Muscle layer of duodenum (tissue), 2 donors: ENCODE measurements at regions not wholly inside any gene's neighbourhood (a gene's known extent, or its start where the extent isn't known, plus 50 kb on each side); places are given as distances from the start of the nearest gene placed in this dataset.

Experiments used
- H3K27ac ChIP-seq: one replicate; pipeline ENCODE4 v1.7.0; 2013; ENCODE audit warnings: mild to moderate bottlenecking, low read length
- H3K27me3 ChIP-seq: one replicate; pipeline ENCODE4 v1.7.0; 2013; ENCODE audit warnings: low read depth, mild to moderate bottlenecking, control low read depth, low read length
- H3K36me3 ChIP-seq, 2 donors: one replicate each; pipeline ENCODE4 v1.7.0; 2013; ENCODE audit warnings: low read length in 2 of 2, control low read depth in 1 of 2, mild to moderate bottlenecking in 1 of 2; ENCODE audit not compliant: insufficient read depth in 2 of 2, control insufficient read depth in 1 of 2
- H3K4me1 ChIP-seq, 2 donors: one replicate each; pipeline ENCODE4 v1.7.0; 2013; ENCODE audit warnings: low read length in 2 of 2, mild to moderate bottlenecking in 2 of 2, control low read depth in 1 of 2, moderate library complexity in 1 of 2; ENCODE audit not compliant: insufficient read depth in 2 of 2, control insufficient read depth in 1 of 2
- H3K4me3 ChIP-seq, 2 donors: one replicate each; pipeline ENCODE4 v1.7.0; 2013; ENCODE audit warnings: low read length in 2 of 2, low read depth in 1 of 2, mild to moderate bottlenecking in 1 of 2
- H3K9me3 ChIP-seq, 2 donors: one replicate each; pipeline ENCODE4 v1.7.0; 2013; ENCODE audit warnings: low read length in 2 of 2, control low read depth in 1 of 2, mild to moderate bottlenecking in 1 of 2; ENCODE audit not compliant: control insufficient read depth in 1 of 2
- donor health status: healthy.

GRCh38 chr7:157483971-157484410 is 147.2 kb downstream of the DNAJB6 start:
- Histone ChIP-seq H3K4me1 (no peaks in the 10 kb centered on the region), H3K27me3 (no peaks in the 10 kb centered on the region), H3K4me3 (no peak overlapping the region), H3K27ac (no peak overlapping the region), H3K36me3 (no peaks in the 10 kb centered on the region), H3K9me3 (no peaks in the 10 kb centered on the region)

GRCh38 chr7:157484411-157485081 is 147.7 kb downstream of the DNAJB6 start:
- H3K4me1 ChIP-seq = no peaks in the 10 kb centered on the region
- no peak overlapping the region for H3K27ac ChIP-seq
- no peaks in the 10 kb centered on the region for H3K9me3 ChIP-seq
- no peaks in the 10 kb centered on the region for H3K36me3 ChIP-seq
- H3K27me3 ChIP-seq = no peaks in the 10 kb centered on the region
- no peak overlapping the region for H3K4me3 ChIP-seq

GRCh38 chr7:157485361-157485831 is 148.6 kb downstream of the DNAJB6 start:
- Histone ChIP-seq H3K27me3 (no peaks in the 10 kb centered on the region), H3K27ac (no peak overlapping the region), H3K9me3 (no peaks in the 10 kb centered on the region), H3K4me3 (no peak overlapping the region), H3K36me3 (no peaks in the 10 kb centered on the region), H3K4me1 (no peaks in the 10 kb centered on the region)

- no peaks in the 10 kb centered on the region for H3K27me3 ChIP-seq
- H3K4me3 ChIP-seq = no peak overlapping the region
- H3K9me3 ChIP-seq = no peaks in the 10 kb centered on the region
- H3K4me1 ChIP-seq = no peaks in the 10 kb centered on the region
- H3K27ac ChIP-seq = no peak overlapping the region
- H3K36me3 ChIP-seq = no peaks in the 10 kb centered on the region
Observed at GRCh38 chr7:157486007-157486755, 149.4 kb downstream of the DNAJB6 start.

- H3K27me3 ChIP-seq = no peaks in the 10 kb centered on the region
- no peaks in the 10 kb centered on the region for H3K9me3 ChIP-seq
Observed at GRCh38 chr7:157487046-157487770, 150.4 kb downstream of the DNAJB6 start.

GRCh38 chr7:157488281-157488680 is 151.5 kb downstream of the DNAJB6 start:
- no peak overlapping the region for H3K27ac ChIP-seq
- no peaks in the 10 kb centered on the region for H3K27me3 ChIP-seq
- H3K4me1 ChIP-seq = no peaks in the 10 kb centered on the region
- H3K9me3 ChIP-seq = no peaks in the 10 kb centered on the region
- no peak overlapping the region for H3K4me3 ChIP-seq
- no peaks in the 10 kb centered on the region for H3K36me3 ChIP-seq

More at GRCh38 chr7:157487046-157487770, 150.4 kb downstream of the DNAJB6 start:
- H3K36me3 ChIP-seq = no peaks in the 10 kb centered on the region
- H3K4me3 ChIP-seq = no peak overlapping the region
- no peaks in the 10 kb centered on the region for H3K4me1 ChIP-seq
- H3K27ac ChIP-seq = no peak overlapping the region

GRCh38 chr7:157488966-157489365 is 152.2 kb downstream of the DNAJB6 start:
- H3K36me3 ChIP-seq = no peaks in the 10 kb centered on the region
- H3K27me3 ChIP-seq = no peaks in the 10 kb centered on the region
- no peaks in the 10 kb centered on the region for H3K9me3 ChIP-seq
- H3K4me3 ChIP-seq = no peak overlapping the region
- H3K27ac ChIP-seq = no peak overlapping the region
- no peaks in the 10 kb centered on the region for H3K4me1 ChIP-seq
